HG02970 (cell line): ENCODE measurements at regions not wholly inside any gene's neighbourhood (a gene's known extent, or its start where the extent isn't known, plus 50 kb on each side); places are given as distances from the start of the nearest gene placed in this dataset.
"Not testable (repeated sequence)": the region's sequence is repeated elsewhere in the genome, so short reads cannot be mapped to it uniquely, and the experiment has no call there.

Source experiments
- ATAC-seq: cut with Tn5 transposase; IDR thresholded peaks from one replicate; pipeline ENCODE4 v1.9.1; 2021; ENCODE audit warnings: mild to moderate bottlenecking, moderate library complexity, moderate number of reproducible peaks; ENCODE audit not compliant: unreplicated experiment, low FRiP score

DNA sequence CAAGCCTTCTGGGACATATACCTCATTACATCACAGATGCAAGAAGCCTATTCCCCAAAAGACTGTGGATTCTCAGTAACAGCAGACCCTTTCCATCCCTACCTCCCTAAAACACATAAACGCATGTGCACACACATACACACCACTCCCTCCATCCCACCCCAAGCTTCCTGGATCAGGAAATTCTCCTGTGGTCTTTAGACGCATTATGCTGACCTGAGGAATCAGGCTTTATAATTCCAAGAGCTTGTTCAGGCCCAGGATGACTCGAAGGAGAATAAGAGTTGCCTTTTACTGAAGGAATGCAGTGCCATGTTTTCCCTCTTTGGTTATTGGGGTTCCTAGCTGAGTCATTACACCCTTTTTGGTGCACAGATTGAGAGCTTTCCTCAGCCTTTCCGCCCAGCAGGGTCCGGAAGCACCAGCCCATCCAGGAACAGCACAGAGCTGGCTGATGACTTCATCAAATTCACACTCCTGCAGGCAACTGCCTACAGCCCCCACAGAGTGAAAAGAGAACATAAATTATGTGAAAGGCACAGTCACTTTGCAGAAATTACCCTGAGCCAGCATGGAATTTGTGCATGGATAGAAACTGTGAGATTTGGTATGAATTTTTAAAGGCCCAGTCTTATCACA lies 385.0 kb upstream of the TRPC7 start:
- ATAC-seq: no peak

DNA sequence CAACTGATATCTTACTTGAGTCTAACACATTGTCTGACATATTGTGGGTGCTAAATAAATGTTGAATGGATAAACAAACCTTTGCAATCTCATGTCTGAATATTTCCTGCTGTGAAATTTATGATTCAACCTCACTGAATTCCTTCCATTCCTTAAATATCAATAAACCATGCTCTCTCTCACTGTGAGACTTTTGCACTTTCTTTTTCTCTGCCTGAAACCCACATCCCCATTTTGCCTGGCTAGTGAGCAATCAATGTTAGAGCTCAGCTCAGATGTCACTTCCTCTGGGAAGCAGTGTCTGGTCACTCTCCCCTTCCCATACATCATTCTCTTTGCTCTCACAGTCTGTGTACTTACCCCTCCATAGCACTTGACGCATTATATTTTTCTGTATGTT lies 383.7 kb upstream of the TRPC7 start:
- no peak for ATAC-seq

- ATAC-seq: no peak
Observed at GRCh38 chr5:136743052-136743451, 377.7 kb upstream of the TRPC7 start.

GRCh38 chr5:136740228-136740627 lies 374.9 kb upstream of the TRPC7 start:
- no peak for ATAC-seq

DNA sequence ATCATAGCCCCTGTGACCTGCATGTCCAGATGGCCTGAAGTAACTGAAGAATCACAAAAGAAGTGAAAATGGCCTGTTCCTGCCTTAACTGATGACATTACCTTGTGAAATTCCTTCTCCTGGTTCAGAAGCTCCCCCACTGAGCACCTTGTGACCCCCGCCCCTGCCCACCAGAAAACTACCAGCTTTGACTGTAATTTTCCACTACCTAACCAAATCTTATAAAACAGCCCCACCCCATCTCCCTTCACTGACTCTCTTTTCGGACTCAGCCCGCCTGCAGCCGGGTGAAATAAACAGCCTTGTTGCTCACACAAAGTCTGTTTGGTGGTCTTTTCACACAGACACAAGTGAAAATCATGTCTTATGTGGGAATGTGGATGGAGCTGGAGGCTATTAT lies 373.9 kb upstream of the TRPC7 start:
- not testable (repeated sequence) for ATAC-seq

DNA sequence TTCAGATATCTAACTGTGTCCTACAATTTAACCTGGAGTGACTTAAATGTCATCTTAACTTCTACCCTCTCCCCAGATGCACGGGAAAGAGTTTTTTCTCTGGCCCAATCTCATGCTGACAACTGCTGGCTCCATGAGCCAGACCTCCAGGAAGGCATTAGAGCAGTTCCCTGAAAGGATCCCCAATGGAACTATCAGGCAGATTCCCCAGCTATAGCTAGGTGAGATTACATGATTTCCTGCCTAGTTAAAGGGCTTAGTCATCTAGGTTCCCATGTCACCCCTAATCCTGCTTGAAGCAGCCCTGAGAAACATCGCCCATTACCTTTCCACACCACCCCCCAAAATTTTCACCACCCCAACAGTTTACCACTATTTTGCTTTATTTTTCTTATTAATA lies 373.5 kb upstream of the TRPC7 start:
- ATAC-seq: no peak

GRCh38 chr5:136736021-136736420 lies 370.7 kb upstream of the TRPC7 start:
- no peak for ATAC-seq

GRCh38 chr5:136735611-136736010 lies 370.3 kb upstream of the TRPC7 start:
- ATAC-seq: not testable (repeated sequence)

DNA sequence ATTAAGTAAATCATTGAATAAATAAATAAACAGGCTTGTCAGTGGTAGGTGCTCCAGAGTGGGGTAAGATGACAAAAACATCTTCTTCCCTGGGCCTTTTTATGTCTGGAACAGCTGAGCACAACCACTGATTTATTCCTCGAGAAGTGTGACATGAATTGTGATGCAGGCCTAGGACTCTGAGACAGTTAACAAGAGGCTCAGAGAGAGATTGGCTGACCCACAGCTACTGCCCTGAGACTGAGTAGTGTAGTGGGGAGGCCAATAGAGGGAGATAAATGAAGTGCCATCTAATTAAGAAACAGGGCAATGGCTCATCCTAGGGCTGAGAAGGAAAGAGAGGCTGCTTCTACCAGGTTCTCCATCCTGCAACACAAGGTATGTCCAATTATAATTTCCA lies 369.3 kb upstream of the TRPC7 start:
- ATAC-seq: no peak

DNA sequence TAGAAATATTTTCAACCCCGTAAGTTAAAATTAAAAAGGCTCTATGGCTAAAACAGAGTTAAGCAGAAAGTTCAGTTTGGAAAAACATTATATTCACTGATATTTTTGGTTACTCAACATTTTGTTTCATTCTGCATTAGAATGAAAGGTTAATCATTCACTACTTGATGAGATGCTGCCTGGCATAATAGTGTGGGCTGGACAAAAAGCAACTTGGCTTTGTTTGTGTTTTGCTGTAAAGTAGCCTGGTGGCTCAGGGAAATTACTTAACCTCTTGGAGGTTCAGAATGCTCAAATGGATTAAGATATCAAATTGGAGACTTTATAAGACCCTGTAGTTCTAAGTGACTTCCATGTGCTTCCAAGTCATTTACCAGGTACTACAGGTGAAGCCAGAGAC lies 367.4 kb upstream of the TRPC7 start:
- ATAC-seq: no peak

- no peak for ATAC-seq
Observed at GRCh38 chr5:136731241-136731900, 366.0 kb upstream of the TRPC7 start.

DNA sequence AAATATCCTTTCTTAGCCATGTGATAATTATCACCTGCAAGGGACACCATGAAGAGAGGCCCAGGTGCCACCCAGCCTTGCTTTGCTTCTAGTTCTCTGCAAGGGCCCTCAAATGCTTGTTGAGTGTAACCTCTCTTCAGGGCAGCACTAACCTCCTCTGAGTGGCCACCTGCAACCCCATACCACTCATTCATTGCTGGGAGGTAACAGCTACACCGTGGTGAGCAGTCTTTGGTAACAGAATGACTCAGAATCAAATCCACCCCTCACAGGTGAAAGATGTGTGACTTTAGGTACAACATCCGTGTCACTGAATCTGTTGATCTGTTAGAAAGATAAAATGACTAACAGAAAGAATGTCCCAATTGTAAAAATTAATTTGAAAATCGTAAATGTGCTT lies 365.1 kb upstream of the TRPC7 start:
- no peak for ATAC-seq

- ATAC-seq: no peak
Observed at GRCh38 chr5:136729901-136730355, 364.6 kb upstream of the TRPC7 start.

DNA sequence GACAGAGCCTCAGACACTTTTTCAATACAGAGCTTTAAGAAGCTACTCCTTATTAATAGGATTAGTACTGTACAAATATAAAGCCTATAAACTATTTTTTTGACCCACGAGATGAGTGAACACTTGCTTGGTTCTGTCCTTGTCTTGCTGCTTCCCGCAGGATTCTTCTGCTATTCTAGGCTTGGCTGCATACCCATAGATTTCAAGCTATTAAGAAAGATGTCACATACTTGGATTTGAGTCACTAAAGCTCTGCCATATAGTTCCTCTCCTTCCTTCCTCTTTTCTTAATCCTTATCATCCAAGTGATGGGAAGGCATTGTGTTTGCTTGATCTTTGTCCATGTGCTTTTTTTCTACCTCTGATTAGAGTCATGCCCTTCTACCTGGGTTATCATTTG lies 361.2 kb upstream of the TRPC7 start:
- no peak for ATAC-seq

DNA sequence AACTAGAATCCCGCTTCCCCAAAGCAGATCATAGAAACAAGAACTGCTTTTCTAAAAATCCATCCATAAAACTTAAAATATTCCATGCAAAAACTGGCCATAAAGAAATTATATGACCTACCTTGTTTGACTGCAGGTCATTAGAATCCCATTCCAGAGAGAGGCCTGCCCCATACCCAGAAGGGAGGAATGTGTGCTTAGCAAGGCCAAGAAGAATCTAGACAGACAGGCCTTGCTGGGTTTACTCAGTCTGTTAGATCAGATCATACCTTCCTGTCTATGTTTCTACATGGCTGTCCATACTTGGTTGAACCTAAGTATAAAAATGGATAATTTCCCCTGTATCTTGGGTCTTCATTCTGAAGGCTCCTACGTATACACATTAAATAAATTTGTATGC lies 358.8 kb upstream of the TRPC7 start:
- no peak for ATAC-seq

DNA sequence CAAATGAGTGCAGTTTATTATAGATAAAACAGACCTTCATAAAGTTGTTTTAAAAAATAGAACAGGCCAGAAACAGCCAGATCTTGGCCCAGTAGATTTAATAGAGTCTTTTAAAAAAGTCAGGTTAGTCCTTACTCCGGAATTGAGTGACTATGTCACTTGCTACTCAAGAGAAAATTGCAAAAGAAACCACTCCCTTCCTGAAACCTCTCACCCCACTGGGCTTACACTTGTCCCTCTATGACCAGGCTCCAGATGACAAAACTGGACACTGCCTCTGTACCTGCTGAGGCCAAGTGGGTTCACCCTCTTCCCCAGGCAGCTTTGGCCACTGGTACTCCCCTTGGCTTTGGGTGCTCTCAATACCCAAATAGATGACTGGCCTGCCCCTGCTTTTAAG lies 357.2 kb upstream of the TRPC7 start:
- no peak for ATAC-seq

DNA sequence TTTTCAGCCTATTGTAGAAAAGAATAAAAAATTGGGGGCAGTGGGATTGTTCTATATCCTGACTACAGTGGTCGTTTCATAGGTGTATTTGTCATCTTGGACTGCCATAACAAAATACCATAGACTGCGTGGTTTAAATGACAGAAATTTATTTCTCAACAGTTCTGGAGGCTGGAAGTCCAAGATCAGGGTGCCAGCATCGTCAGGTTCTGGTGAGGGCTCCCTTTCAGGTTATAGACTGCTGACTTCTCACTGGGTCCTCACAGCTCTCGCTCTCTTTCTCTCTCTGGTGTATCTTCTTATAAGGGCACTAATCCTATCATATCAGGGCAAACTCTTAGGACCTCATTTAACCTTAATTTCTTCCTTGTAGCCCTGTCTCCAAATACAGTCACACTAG lies 356.7 kb upstream of the TRPC7 start:
- no peak for ATAC-seq

DNA sequence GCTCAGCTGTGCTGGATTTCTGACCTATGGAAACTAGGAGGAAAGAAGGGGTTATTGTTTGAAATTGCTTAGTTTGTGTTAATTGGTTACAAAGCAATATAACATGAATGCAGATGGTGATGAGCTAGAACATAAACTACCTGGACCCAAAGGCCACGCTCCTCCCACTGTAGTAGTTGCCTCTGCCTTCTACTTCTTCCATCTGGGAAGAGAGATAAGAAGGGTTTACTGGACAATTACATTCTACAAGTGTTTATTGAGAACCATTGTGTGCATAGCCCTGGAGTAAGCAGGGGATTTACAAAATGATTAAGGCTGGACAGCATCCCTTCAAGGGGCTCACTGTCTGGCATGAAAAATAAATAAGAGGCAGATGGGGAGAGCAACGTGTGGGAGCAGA lies 355.3 kb upstream of the TRPC7 start:
- ATAC-seq: no peak

DNA sequence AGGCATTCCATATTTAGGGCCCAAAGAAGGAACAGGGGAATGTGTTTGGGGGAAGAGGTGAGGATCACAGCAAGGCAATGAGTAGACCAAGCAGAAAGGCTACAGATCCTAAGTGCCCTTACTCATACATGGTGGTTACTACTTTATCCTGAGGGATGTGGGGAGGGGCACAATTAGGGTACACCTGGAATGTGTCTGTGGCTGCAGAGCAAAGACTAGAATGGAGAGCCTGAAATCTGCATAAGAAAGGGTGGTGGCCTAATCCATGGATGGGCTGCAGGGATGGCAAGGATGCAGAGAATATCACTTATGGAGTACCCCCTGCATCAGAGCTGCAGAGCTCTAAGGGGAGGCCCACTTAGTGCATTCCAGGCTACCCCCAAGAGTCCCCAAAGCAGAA lies 352.6 kb upstream of the TRPC7 start:
- no peak for ATAC-seq

- no peak for ATAC-seq
Observed at GRCh38 chr5:136714286-136714685, 348.9 kb upstream of the TRPC7 start.

DNA sequence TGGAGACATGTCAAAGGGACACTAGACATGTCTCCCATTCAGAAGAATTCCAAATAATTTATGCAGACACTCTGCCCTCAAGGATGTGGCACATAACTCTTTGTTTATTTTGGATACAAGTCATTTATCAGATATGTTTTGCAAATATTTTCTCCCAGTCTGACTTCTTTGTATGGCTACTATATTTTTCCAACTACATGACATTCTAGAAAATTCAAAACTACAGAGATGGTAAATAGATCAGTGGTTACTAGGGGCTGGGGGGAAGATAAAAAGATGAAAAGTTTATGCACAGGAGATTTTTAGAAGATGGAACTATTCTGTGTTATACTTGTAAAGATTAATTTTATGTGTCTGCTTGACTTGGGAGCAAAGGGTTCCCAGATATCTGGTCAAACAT lies 347.3 kb upstream of the TRPC7 start:
- no peak for ATAC-seq

DNA sequence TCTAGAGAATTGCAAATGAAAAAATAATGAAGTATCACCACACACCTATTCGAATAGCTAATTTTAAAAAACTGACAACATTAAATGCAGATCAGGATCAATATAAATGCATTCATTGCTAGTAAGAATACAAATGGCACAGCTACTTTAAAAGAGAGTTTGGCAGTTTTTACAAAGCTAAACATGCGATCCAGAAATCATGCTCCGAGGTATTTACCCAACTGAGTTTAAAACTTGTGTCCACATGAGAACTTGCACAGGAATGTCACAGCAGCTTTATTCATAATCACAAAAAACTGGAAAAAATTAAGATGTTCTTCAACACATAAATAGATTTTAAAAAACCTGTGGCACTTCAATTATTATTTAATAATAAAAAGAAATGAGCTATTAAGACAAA lies 345.5 kb upstream of the TRPC7 start:
- no peak for ATAC-seq
